Left ventricle myocardium inferior (tissue), 1 donor: ENCODE measurements at regions not wholly inside any gene's neighbourhood (a gene's known extent, or its start where the extent isn't known, plus 50 kb on each side); places are given as distances from the start of the nearest gene placed in this dataset.

ENCODE experiments used
- DNase-seq: peaks from one replicate; pipeline ENCODE4 v3.0.0-alpha.2; 2020
- H3K27ac ChIP-seq: fragments of 200-600 bp; replicated peaks from 2 replicates; pipeline ENCODE4 v1.8.0; 2021
- H3K27me3 ChIP-seq: fragments of 200-600 bp; 2 replicates; pipeline ENCODE4 v1.8.0; 2021; ENCODE audit warnings: low read depth
- H3K36me3 ChIP-seq: fragments of 200-600 bp; 2 replicates; pipeline ENCODE4 v1.8.0; 2021
- H3K4me1 ChIP-seq: fragments of 200-600 bp; 2 replicates; pipeline ENCODE4 v1.8.0; 2021
- H3K4me3 ChIP-seq: fragments of 200-600 bp; 2 replicates; pipeline ENCODE4 v1.8.0; 2021; ENCODE audit warnings: mild to moderate bottlenecking, moderate library complexity
- H3K9me3 ChIP-seq: fragments of 200-600 bp; replicated peaks from 2 replicates; pipeline ENCODE4 v1.8.0; 2021
- intact Hi-C: fragments of 100-400 bp; cut with micrococcal nuclease; formaldehyde crosslinking; loops from one replicate; pipeline ENCODE4 v1.11.0; 2022
- TF ChIP-seq, protein P1 (sequence below): fragments of 200-600 bp; IDR thresholded peaks from 2 replicates; pipeline ENCODE4 v1.8.0; 2021; ENCODE audit warnings: antibody characterized with exemption, mild to moderate bottlenecking, borderline replicate concordance
- donor health status: DM: no; HTN: yes; CAD: no; lungs with severe emphysema.

DNA sequence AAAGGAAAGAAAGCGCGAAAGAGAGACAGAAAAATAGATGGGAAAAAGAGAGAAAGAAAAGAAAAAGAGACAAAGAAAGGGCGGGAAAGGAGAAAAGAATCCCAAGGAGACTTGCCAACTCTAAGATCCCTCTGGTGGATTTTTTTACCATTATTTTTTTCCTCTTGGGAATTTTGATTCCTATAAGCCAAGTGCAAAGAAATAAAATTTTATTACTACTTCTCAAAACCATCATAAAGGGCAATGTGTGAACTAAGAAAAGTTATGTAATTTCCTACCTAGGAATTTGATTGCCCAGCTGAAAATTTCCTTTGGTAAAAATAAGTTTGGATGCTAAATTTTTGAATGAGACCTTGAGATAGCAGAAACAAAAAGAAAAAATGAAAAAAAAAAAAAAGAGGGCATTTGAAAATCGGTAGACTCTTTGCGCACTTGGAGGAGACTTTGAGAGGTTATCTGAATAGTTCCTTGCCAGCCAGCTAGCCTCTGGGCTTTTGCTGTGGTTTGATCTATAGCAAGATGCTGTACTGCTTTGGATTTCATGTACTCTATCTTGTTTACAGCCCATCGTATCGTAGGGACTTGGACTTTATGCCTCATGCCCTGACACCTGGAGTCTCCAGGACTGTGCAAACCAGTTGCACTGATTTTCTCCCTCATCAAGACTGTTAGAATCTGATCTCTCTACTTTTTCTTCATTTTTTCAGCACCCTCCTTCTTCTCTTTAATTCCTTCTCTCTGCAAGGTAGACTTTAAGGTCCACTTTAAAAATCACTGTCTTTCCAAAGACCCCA lies 535.4 kb upstream of the MKI67 start:
- Histone ChIP-seq H3K4me3 (no peak overlapping the region), H3K27ac (no peak overlapping the region), H3K4me1 (no peaks in the 10 kb centered on the region), H3K27me3 (peaks cover 31% of the 10 kb centered on the region), H3K36me3 (no peaks in the 10 kb centered on the region), H3K9me3 (peaks cover 19% of the 10 kb centered on the region)
- no peak for DNase-seq
- TF ChIP-seq, protein P1, sequence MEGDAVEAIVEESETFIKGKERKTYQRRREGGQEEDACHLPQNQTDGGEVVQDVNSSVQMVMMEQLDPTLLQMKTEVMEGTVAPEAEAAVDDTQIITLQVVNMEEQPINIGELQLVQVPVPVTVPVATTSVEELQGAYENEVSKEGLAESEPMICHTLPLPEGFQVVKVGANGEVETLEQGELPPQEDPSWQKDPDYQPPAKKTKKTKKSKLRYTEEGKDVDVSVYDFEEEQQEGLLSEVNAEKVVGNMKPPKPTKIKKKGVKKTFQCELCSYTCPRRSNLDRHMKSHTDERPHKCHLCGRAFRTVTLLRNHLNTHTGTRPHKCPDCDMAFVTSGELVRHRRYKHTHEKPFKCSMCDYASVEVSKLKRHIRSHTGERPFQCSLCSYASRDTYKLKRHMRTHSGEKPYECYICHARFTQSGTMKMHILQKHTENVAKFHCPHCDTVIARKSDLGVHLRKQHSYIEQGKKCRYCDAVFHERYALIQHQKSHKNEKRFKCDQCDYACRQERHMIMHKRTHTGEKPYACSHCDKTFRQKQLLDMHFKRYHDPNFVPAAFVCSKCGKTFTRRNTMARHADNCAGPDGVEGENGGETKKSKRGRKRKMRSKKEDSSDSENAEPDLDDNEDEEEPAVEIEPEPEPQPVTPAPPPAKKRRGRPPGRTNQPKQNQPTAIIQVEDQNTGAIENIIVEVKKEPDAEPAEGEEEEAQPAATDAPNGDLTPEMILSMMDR, result no peak
- intact Hi-C loops, result no loop called here

DNA sequence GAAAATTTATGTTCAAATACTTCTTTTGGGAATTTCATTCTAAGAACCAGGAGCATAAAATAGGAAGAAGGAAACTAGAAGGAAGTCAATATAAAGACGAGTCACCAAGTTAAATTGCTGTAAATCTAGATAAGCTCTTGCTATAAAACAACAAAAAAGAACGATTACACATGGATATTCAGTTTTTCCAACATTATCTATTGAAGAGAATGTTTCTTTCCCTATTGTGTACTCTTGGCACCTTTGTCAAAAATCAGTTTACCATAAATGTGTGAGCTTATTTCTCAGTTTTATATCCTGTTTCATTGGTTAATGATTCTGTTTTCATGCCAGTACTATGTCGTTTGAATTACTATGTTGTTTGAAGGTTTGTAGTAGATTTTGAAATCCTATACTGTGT lies 536.3 kb upstream of the MKI67 start:
- no peaks in the 10 kb centered on the region for H3K36me3 ChIP-seq
- H3K4me3 ChIP-seq, result no peak overlapping the region
- peaks cover 19% of the 10 kb centered on the region for H3K9me3 ChIP-seq
- intact Hi-C loops, result no loop called here
- no peak overlapping the region for H3K27ac ChIP-seq
- TF ChIP-seq, protein P1, result no peak
- no peaks in the 10 kb centered on the region for H3K4me1 ChIP-seq
- H3K27me3 ChIP-seq, result peaks cover 22% of the 10 kb centered on the region
- DNase-seq, result no peak

DNA sequence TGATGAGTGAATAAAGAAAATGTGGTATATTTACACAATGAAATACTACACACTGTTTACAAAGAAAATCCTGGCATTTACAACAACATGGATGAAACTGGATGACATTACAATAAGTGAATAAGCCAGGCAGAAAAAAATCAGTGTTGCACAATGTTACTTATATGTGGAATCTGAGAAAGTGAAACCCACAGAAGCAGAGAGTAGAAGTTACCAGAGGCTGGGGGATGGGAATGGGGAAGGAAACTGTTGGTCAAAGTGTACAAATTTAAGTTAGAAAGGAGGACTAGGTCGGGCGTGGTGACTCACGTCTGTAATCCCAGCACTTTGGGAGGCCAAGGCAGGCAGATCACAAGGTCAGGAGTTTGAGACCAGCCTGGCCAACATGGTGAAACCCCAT lies 538.5 kb upstream of the MKI67 start:
- no peaks in the 10 kb centered on the region for H3K4me1 ChIP-seq
- peaks cover 10% of the 10 kb centered on the region for H3K27me3 ChIP-seq
- intact Hi-C loops, result no loop called here
- peaks cover 19% of the 10 kb centered on the region for H3K9me3 ChIP-seq
- H3K4me3 ChIP-seq, result no peak overlapping the region
- no peak for DNase-seq
- H3K36me3 ChIP-seq, result no peaks in the 10 kb centered on the region
- TF ChIP-seq, protein P1, result no peak
- H3K27ac ChIP-seq, result no peak overlapping the region

DNA sequence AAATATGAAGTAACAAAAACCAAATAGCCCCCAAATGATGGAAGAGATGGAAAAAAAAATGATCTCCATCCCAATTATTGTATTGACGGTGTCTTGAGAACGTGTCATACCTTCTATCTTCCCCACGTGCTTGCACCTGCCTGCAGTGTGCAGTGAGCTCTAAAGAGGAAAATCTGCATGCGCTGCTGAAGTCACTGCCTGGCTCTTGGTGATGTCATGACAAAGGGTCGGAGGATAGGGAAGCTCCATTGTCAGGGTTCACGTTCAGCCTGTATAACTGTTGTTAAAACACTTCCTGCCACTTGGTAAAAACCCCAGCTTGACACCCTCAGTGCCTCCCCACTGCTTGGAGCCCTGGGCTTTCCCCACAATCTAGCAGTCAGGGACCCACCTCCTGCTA lies 549.2 kb upstream of the MKI67 start:
- no peaks in the 10 kb centered on the region for H3K4me1 ChIP-seq
- peaks cover 42% of the 10 kb centered on the region for H3K27me3 ChIP-seq

DNA sequence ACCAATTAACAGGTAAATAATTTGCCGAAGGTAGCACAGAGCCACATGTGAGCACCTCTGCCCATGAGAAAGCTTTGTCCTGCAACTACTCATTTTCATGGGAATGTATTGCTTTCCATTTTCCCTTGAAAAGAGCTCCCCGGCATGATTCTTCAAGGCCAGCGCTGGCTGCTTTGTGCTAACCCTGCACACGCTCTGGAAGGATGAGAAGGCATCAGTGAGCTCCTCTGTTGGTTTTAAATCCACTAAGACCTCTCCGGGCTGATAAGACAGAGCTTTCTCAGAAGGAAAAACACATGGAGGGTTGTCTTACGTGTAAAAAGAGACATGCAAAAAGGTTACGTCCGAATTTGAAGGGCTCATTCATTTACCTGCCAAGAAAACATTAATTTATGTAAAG lies 553.9 kb upstream of the MKI67 start:
- no peak overlapping the region for H3K4me3 ChIP-seq
- H3K36me3 ChIP-seq, result no peaks in the 10 kb centered on the region
- TF ChIP-seq, protein P1, result no peak
- H3K27ac ChIP-seq, result no peak overlapping the region
- peaks cover 52% of the 10 kb centered on the region for H3K27me3 ChIP-seq
- intact Hi-C loops, result no loop called here
- no peaks in the 10 kb centered on the region for H3K9me3 ChIP-seq
- H3K4me1 ChIP-seq, result no peaks in the 10 kb centered on the region
- DNase-seq, result no peak

More for the DNA sequence above, 549.2 kb upstream of the MKI67 start:
- intact Hi-C loops, result no loop called here
- H3K4me3 ChIP-seq, result no peak overlapping the region
- no peak overlapping the region for H3K27ac ChIP-seq
- no peaks in the 10 kb centered on the region for H3K9me3 ChIP-seq
- DNase-seq, result no peak
- TF ChIP-seq, protein P1, result no peak
- H3K36me3 ChIP-seq, result no peaks in the 10 kb centered on the region
